B cell (primary cell): ENCODE measurements at regions not wholly inside any gene's neighbourhood (a gene's known extent, or its start where the extent isn't known, plus 50 kb on each side); places are given as distances from the start of the nearest gene placed in this dataset.

Experiments
- ATAC-seq: fragments of 200-7000 bp; cut with Tn5 transposase; one replicate; pipeline ENCODE4 v1.10.0; 2021; ENCODE audit warnings: low read depth, mild to moderate bottlenecking, moderate number of reproducible peaks, moderate library complexity
- CTCF ChIA-PET: fragments of 350-600 bp; sonication (Branson Sonifier 250); formaldehyde crosslinking; loops from one replicate; lab custom pipeline; 2021; ENCODE audit warnings: antibody characterized with exemption, inconsistent platforms; lab: Charles Lee
- POLR2A ChIA-PET: fragments of 350-600 bp; sonication (Branson Sonifier 250); formaldehyde crosslinking; loops from one replicate; lab custom pipeline; 2021; ENCODE audit warnings: antibody characterized with exemption; lab: Charles Lee
- DNase-seq: peaks from one replicate; pipeline ENCODE4 v3.0.0; 2013
- H2AFZ ChIP-seq: 2 replicates; pipeline ENCODE4 v1.6.1; 2012; ENCODE audit warnings: mild to moderate bottlenecking, low read depth, low read length; ENCODE audit not compliant: insufficient read depth, poor library complexity, severe bottlenecking
- H3K27ac ChIP-seq, 2 donors: 1 replicate in 1 of 2; 2 replicates in 1 of 2; pipeline ENCODE4 v1.5.1; 2012 to 2013; ENCODE audit warnings: low read length in 2 of 2, mild to moderate bottlenecking in 2 of 2, moderate library complexity in 1 of 2
- H3K27me3 ChIP-seq, 4 experiments: fragments of 200-600 bp in 1 of 4; sonication (generic) in 1 of 4; replicated peaks in 1 of 4; 1 replicate in 2 of 4; 2 replicates in 2 of 4; pipeline versions ENCODE4 v1.6.1 to v1.7.0; 2013 to 2016; ENCODE audit warnings: low read length in 3 of 4, mild to moderate bottlenecking in 2 of 4, mixed read lengths in 1 of 4, moderate library complexity in 1 of 4; ENCODE audit not compliant: insufficient read depth in 4 of 4, control insufficient read depth in 3 of 4; ENCODE audit errors: control extremely low read depth in 1 of 4
- H3K36me3 ChIP-seq, 2 experiments: replicated peaks in 1 of 2; 1 replicate in 1 of 2; 2 replicates in 1 of 2; pipeline versions ENCODE4 v1.6.1 to v1.7.1; 2013; ENCODE audit warnings: low read length in 1 of 2; ENCODE audit not compliant: insufficient read depth in 2 of 2, control insufficient read depth in 1 of 2; ENCODE audit errors: control extremely low read depth in 1 of 2, extremely low read depth in 1 of 2
- H3K4me1 ChIP-seq, 2 donors: fragments of 200-600 bp in 1 of 2; sonication (generic) in 1 of 2; 1 replicate in 1 of 2; 2 replicates in 1 of 2; pipeline versions ENCODE4 v1.5.1 to v1.6.1; 2013 to 2017; ENCODE audit warnings: low read length in 2 of 2; ENCODE audit not compliant: control insufficient read depth in 2 of 2, insufficient read depth in 2 of 2
- H3K4me2 ChIP-seq: replicated peaks from 2 replicates; pipeline ENCODE3; 2012; ENCODE audit warnings: mild to moderate bottlenecking, low read depth, low read length; ENCODE audit not compliant: poor library complexity, severe bottlenecking
- H3K4me3 ChIP-seq, 5 experiments: fragments of 200-600 bp in 1 of 5; sonication (generic) in 1 of 5; 1 replicate in 3 of 5; 2 replicates in 2 of 5; pipeline versions ENCODE4 v1.5.1 to v1.7.0; 2011 to 2016; ENCODE audit warnings: low read length in 4 of 5, mild to moderate bottlenecking in 4 of 5, low read depth in 2 of 5, control low read depth in 1 of 5, moderate library complexity in 1 of 5; ENCODE audit not compliant: insufficient read depth in 1 of 5; ENCODE audit errors: control extremely low read depth in 1 of 5, extremely low read depth in 1 of 5
- H3K79me2 ChIP-seq: fragments of 200-600 bp; sonication (generic); one replicate; pipeline ENCODE4 v1.6.0; 2016; ENCODE audit warnings: low read length; ENCODE audit not compliant: control insufficient read depth, insufficient read depth
- H3K9ac ChIP-seq: fragments of 200-600 bp; sonication (generic); 2 replicates; pipeline ENCODE4 v1.6.1; 2017; ENCODE audit warnings: mild to moderate bottlenecking, low read length, moderate library complexity
- H3K9me3 ChIP-seq, 3 donors: one replicate each; pipeline versions ENCODE4 v1.6.1 to v1.7.1; 2013; ENCODE audit warnings: low read length in 2 of 3; ENCODE audit not compliant: control insufficient read depth in 2 of 3, insufficient read depth in 1 of 3; ENCODE audit errors: control extremely low read depth in 1 of 3
- H4K20me1 ChIP-seq: 2 replicates; pipeline ENCODE4 v1.6.0; 2012; ENCODE audit warnings: mild to moderate bottlenecking, low read length; ENCODE audit not compliant: insufficient read depth, control insufficient read depth, poor library complexity, severe bottlenecking
- H3K27ac Mint-ChIP-seq: one replicate; pipeline ENCODE4 v1.8.0; 2021; ENCODE audit warnings: mixed read lengths
- H3K27me3 Mint-ChIP-seq: one replicate; pipeline ENCODE4 v1.8.0; 2021; ENCODE audit warnings: mixed read lengths
- H3K4me1 Mint-ChIP-seq: one replicate; pipeline ENCODE4 v1.8.0; 2021; ENCODE audit warnings: mixed read lengths
- H3K4me3 Mint-ChIP-seq: one replicate; pipeline ENCODE4 v1.8.0; 2021; ENCODE audit warnings: mixed read lengths
- H3K9me3 Mint-ChIP-seq: one replicate; pipeline ENCODE4 v1.8.0; 2022; ENCODE audit warnings: mixed read lengths; ENCODE audit not compliant: insufficient read depth
- EZH2 ChIP-seq: IDR thresholded peaks from 2 replicates; pipeline ENCODE4 v1.6.1; 2012; ENCODE audit warnings: borderline replicate concordance, low read depth, mild to moderate bottlenecking, moderate library complexity, low read length; ENCODE audit not compliant: insufficient read depth, poor library complexity, severe bottlenecking
- WGBS: methylation state at CpG from one replicate; pipeline ENCODE4 v1.1.5; 2013; ENCODE audit warnings: missing lambda C conversion rate; ENCODE audit not compliant: insufficient coverage; 5-methylcytosine and 5-hydroxymethylcytosine counted together
- intact Hi-C: fragments of 100-400 bp; cut with micrococcal nuclease; formaldehyde crosslinking; loops from one replicate; pipeline ENCODE4 v1.10.0; 2022
- TF ChIP-seq, protein P1 (sequence below): fragments of 200-600 bp; IDR thresholded peaks from one replicate; pipeline ENCODE4 v1.8.0; 2022; ENCODE audit warnings: antibody characterized with exemption, mild to moderate bottlenecking

DNA sequence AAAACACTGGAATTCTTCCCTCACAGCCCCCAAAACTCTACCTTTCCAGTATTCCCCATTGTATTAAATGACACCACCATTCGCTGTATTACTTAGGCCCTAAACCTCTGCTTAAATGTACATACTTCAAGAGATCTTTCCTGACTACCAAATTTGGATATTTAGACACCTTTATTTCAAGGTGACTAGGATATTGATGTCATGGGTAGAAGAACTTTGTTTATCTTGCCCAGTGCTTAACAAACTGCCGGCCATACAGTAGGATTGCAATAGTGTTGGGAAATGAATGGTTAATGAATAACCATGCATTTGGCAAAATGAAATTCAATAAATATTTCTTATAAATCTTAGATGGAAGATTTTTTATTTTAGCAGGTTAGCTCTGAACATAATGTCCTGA, 86.2 kb upstream of the CA10 start:
- Mint-ChIP-seq H3K27ac (no peak overlapping the region), H3K4me3 (no peak overlapping the region), H3K9me3 (no peaks in the 10 kb centered on the region), H3K4me1 (no peaks in the 10 kb centered on the region), H3K27me3 (no peaks in the 10 kb centered on the region)
- Histone ChIP-seq H3K79me2 (no peaks in the 10 kb centered on the region), H2AFZ (no peak overlapping the region), H3K27ac (no peak overlapping the region), H3K36me3 (no peaks in the 10 kb centered on the region), H3K4me3 (no peak overlapping the region), H3K9ac (no peak overlapping the region), H3K4me1 (no peaks in the 10 kb centered on the region), H3K9me3 (peaks cover 0 to 5% (median 0%) of the 10 kb centered on the region in 3 donors), H3K27me3 (no peaks in the 10 kb centered on the region), H4K20me1 (no peaks in the 10 kb centered on the region), H3K4me2 (no peak overlapping the region)
- TF ChIP-seq, protein P1, sequence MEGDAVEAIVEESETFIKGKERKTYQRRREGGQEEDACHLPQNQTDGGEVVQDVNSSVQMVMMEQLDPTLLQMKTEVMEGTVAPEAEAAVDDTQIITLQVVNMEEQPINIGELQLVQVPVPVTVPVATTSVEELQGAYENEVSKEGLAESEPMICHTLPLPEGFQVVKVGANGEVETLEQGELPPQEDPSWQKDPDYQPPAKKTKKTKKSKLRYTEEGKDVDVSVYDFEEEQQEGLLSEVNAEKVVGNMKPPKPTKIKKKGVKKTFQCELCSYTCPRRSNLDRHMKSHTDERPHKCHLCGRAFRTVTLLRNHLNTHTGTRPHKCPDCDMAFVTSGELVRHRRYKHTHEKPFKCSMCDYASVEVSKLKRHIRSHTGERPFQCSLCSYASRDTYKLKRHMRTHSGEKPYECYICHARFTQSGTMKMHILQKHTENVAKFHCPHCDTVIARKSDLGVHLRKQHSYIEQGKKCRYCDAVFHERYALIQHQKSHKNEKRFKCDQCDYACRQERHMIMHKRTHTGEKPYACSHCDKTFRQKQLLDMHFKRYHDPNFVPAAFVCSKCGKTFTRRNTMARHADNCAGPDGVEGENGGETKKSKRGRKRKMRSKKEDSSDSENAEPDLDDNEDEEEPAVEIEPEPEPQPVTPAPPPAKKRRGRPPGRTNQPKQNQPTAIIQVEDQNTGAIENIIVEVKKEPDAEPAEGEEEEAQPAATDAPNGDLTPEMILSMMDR = no peak
- TF ChIP-seq EZH2 = no peak
- intact Hi-C loops = no loop called here
- ChIA-PET CTCF (no interaction called here), POLR2A (no interaction called here)
- ATAC-seq (no peak), DNase-seq (no peak)
- no CpG with 5 or more reads among the region's 2 CpGs for WGBS

DNA sequence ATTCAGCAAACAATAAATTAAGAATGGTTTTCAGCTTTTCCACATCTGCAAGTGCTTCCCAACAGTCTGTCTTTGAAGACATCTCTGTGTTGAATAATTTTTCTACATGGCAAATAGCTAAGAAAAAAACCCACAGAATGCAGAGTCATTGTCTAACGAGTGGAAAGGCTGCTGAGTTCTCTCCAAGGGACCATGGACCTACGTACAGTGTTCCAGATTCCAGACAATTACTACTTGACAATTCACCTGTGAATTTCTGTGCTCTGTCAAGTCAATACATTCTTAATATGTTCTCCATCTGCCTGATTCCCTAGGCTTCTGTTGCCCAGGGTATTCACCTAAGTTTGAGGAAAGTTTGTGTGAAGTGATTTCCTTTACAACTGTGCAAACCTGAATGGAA, 83.8 kb upstream of the CA10 start:
- H3K27ac ChIP-seq = no peak overlapping the region
- no peaks in the 10 kb centered on the region for H3K4me1 ChIP-seq
- 75% methylated on average over 2 of the region's 2 CpGs for WGBS
- H3K27ac Mint-ChIP-seq = no peak overlapping the region
- no peak for DNase-seq
- no peaks in the 10 kb centered on the region for H3K36me3 ChIP-seq
- H3K9me3 Mint-ChIP-seq = no peaks in the 10 kb centered on the region
- no peak overlapping the region for H3K9ac ChIP-seq
- H3K4me1 Mint-ChIP-seq = no peaks in the 10 kb centered on the region
- no peaks in the 10 kb centered on the region for H3K79me2 ChIP-seq
- ATAC-seq = no peak
- no peaks in the 10 kb centered on the region for H3K27me3 ChIP-seq
- no peak overlapping the region for H3K4me3 ChIP-seq
- no peak overlapping the region for H3K4me2 ChIP-seq
- ChIA-PET CTCF (no interaction called here), POLR2A (no interaction called here)
- no peaks in the 10 kb centered on the region for H3K27me3 Mint-ChIP-seq
- H3K9me3 ChIP-seq = peaks cover 0 to 5% (median 0%) of the 10 kb centered on the region in 3 donors
- no peak overlapping the region for H3K4me3 Mint-ChIP-seq
- no peak overlapping the region for H2AFZ ChIP-seq
- intact Hi-C loops = no loop called here
- H4K20me1 ChIP-seq = no peaks in the 10 kb centered on the region
- no peak for TF ChIP-seq EZH2
- TF ChIP-seq, protein P1 = no peak
